Caki2 (cell line): ENCODE measurements at regions not wholly inside any gene's neighbourhood (a gene's known extent, or its start where the extent isn't known, plus 50 kb on each side); places are given as distances from the start of the nearest gene placed in this dataset.
"Not testable (repeated sequence)": the region's sequence is repeated elsewhere in the genome, so short reads cannot be mapped to it uniquely, and the experiment has no call there.

Experiments
- DNase-seq: peaks from one replicate; pipeline ENCODE4 v3.0.0-alpha.2; 2015; ENCODE audit warnings: low read depth
- in situ Hi-C: cut with HindIII; loops from 2 replicates; pipeline ENCODE4 v1.10.0; 2016; ENCODE audit warnings: low sequenced_read_pairs, low pct_unique_long_range_greater_than_20kb, mixed read lengths

DNA sequence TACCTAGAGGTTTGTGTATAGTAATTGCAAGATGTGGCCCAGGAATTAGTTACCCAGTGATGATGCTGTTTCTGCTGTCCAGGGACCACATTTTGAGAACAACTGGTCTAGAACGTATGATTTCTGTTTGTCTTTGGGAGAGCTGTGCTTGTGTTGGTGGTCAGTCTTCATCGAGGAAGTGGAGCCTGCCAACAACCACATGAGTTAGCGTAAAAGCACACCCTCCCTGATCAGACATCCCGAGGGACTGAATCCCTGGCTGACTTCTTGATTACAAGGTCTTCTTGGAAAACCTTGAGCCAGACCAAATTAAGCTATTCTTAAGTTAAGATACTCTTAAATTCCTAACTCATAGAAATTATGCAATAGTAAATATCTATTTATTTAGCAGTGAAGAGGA, 81.7 kb upstream of the ZPLD1 start:
- DNase-seq: no peak
- in situ Hi-C loops: no loop called here

DNA sequence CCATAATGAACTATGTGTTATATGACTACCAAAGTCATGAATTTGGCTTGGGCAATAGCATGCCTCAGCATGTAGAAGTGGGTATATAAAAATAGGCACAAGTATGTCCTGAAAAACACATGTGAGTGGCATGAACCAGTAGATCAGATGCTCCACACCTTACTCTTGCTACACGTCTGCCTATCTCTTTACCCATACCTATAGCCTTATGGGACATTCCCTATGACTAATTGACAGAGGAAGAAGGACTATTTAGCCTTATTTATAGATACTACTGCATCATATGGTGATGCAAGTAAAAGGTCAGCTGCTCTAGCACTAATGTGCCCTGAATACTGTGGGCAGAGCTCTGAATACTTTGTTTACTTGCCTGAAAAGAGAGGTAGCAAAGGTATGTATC, 81.0 kb upstream of the ZPLD1 start:
- in situ Hi-C loops: no loop called here
- no peak for DNase-seq

DNA sequence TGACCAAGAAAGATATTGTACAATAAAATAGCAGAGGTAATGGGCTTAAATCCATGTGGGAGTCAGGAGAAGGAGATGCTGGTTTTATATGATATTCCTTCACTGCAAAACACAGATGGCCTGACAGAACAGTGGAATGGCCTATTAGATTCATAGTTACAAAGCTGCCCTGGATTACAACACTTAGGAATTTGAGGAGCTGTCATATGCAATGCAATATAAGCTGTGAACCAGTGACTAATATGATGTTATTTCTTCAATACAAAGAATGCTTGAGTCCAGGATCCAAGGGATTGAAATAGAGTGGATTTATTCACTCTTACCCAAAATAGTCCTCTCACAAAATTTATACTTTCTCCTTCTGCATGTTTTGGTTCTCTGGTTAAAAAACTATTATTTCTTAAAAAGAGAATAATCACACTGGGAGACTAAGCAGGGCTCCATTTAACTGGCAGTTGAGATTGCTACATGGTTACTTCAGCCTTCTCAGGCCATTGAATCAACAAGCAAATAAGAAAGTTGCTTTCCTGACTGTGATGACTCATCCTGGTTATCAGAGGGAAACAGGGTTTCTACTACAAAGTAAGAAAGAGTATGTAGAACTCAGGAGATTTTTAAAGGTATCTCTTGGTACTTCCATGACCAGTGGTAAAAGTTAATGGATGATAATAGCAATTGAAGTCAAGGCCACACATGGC, 79.8 kb upstream of the ZPLD1 start:
- DNase-seq: peak; percentile 27
- in situ Hi-C loops: no loop called here

DNA sequence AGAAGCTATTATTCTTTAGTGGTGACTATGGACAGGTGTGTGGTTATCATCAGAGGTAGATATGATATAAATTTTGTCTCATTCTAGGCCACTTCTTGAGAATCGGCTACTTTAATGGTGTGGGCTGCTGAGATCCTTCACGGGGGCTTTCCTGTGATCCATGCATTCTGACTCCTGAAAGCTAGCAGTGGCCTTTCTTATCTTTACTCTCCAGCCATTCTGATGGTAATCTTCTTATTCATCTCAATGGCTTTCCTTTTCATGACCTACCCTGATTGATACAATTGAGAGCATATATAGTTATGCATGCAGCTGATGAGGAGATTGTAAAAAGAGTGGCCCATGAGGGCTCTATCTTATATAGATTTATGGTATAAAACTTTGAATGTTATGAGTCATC, 78.3 kb upstream of the ZPLD1 start:
- in situ Hi-C loops: no loop called here

DNA sequence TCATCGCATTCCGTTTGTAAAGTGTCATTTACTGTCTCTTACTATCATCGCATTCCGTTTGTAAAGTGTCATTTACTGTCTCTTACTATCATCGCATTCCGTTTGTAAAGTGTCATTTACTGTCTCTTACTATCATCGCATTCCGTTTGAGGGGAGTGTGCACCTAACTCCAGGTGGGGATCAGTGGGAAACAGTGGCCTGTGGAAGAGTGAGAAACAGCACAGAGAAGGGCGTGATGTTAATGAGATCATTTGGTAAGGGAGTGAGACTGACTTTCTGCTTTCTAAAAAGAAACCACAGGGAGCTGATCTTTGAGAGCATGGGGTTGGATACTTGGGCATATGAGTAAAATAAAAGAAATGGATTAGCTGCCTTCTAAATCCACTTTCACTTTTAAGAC, 77.5 kb upstream of the ZPLD1 start:
- DNase-seq, in situ Hi-C loops: not testable (repeated sequence)

More for the DNA sequence above, 78.3 kb upstream of the ZPLD1 start:
- no peak for DNase-seq

DNA sequence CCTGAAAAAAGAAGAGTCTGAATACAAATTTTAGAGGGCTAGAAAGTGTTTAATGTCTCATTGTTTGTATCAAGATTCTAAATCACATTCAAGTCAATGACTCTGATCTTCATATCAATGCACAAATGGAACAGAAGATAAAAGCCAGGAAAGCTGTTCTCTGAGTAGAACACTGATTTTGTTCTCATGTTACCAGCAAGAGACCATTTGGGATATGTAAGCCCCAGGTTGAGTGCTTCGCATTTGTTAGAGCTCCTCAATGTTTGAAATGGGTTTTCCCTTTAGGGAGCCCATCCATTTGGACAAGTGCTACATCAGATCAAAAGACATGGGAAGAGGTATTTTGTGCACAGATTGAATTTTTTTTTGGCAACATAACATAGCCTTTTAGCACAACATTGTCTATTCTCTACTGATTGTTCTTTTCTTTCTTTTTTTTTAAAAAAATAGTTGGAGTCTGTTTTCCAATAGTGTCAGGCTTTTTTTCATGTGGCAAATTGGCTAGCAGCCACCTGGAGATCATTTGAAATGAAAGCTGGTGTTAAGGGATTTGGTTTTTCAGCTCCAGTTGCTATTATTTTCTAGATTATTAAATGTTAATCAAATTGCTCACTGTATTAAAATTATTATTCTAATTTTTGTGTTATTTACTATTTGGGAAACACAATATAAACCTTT, 74.5 kb upstream of the ZPLD1 start:
- in situ Hi-C loops: no loop called here
- DNase-seq: no peak

DNA sequence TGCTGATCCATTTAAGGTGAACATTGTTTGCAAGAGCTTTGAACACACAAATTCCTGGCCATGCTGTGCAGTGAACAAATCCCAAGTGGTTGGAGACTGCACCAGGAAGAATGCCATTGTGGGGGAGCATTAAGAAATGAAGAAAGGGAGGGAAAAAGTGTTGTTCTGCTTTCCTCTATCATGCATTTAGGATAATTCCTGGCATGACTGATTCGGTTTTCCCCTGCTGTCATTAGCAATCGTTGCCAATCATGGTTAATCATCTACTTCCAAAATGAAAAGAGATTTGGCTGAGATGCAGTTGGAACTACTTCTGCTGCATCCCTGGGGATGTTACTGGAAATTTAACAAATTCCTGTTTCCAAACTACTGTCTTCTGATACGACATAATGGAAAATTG, 73.7 kb upstream of the ZPLD1 start:
- DNase-seq: no peak
- in situ Hi-C loops: no loop called here

DNA sequence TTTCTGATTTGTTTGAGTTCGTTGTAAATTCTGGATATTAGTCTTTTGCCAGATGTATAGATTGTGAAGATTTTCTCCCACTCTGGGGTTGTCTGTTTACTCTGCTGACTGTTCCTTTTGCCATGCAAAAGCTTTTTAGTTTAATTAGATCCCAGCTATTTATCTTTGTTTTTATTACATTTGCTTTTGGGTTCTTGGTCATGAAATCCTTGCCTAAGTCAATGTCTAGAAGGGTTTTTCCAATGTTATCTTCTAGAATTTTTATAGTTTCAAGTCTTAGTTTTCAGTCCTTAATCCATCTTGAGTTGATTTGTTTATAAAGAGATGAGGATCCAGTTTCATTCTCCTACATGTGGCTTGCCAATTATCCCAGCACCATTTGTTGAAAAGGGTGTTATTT, 68.7 kb upstream of the ZPLD1 start:
- DNase-seq, in situ Hi-C loops: not testable (repeated sequence)

DNA sequence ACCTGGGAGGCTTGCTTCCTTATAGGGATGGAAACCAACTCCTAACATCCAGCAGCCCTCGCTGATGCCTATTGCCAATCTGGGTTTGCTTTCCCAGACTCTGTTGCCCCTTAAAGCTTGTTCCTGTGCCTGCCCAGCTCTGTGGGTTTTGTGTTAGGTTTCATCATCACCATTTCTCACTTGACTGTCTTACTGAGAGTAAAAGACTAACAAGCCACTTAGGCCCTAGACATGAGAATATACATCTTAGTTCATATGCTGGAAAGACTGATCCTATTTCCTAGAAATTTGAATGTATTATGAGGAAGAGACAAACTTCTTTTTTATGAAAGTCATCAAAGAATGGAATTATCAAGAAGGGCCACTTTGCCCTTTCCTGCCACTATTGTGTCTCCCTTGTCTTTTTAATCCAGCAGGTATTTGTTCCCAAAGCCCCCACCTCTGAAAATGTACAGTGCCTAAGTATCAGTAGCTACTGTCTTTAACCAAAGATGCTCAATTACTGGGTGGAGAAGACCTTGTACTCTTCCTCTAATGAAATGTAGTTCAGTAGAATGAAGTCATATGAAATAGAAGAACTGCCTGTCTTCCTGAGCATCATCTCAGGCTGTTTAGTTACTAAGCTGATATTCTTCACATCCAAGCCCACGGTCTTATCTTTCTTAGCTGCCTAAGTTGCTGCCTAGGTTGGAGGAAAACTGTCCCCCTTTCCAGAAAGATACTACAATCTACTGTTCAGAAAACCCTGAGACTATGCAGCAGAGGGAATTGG, 59.8 kb upstream of the ZPLD1 start:
- no peak for DNase-seq
- in situ Hi-C loops: no loop called here

DNA sequence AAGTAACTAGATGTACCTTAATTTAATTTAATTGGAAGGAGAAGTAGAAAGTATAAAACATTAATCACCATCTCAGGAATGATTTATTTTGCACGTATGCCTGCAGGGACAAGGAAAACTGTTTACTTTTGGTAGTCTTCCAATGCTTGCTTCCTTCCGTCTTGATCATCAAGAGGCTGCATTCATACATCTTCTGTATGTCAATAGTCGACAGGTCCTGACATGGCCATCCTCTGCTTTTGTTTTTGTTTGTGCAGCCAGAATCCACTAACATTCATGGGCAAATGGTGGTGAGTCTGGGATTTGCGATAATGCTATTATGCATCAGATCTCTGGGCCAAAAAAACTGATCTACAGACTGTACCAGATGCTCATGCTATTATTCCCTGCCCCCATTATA, 56.6 kb upstream of the ZPLD1 start:
- in situ Hi-C loops: no loop called here
- DNase-seq: no peak

DNA sequence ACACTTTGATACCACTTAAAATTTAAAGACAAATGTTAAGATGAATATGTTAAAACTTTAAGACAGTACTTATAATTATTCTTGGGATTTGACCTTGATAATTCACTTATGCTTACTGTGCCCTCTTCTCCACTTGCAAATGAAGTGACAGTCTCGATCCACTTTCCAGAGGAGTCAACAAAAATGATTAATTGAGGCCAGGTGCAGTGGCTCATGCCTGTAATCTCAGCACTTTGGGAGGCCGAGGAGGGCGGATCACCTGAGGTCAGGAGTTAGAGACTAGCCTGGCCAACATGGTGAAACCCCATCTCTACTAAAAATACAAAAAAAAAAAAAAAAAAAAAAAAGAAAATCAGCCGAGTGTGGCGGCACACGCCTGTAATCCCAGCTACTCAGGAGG, 52.6 kb upstream of the ZPLD1 start:
- in situ Hi-C loops, DNase-seq: not testable (repeated sequence)
